ENCODE measurements at regions not wholly inside any gene's neighbourhood (a gene's known extent, or its start where the extent isn't known, plus 50 kb on each side); places are given as distances from the start of the nearest gene placed in this dataset.
A peak's percentile ranks its signal among the peaks of the same experiment; 100 is the strongest.
"Not testable (repeated sequence)": the region's sequence is repeated elsewhere in the genome, so short reads cannot be mapped to it uniquely, and the experiment has no call there.

- peak; percentile 89 for DNase-seq
These were observed 478.7 kb downstream of the MFSD1 start for GRCh38 chr3:159280386-159281191.

GRCh38 chr3:159293493-159293892 is 491.6 kb downstream of the MFSD1 start:
- DNase-seq: no peak

- DNase-seq: no peak
These were observed 500.1 kb downstream of the MFSD1 start for GRCh38 chr3:159301961-159302360.

- DNase-seq: no peak
These were observed 503.2 kb downstream of the MFSD1 start for GRCh38 chr3:159305017-159305416.

GRCh38 chr3:159316706-159317105 is 514.9 kb downstream of the MFSD1 start:
- not testable (repeated sequence) for DNase-seq

GRCh38 chr3:159319156-159319555 is 517.3 kb downstream of the MFSD1 start:
- DNase-seq: no peak

GRCh38 chr3:159322322-159322939 is 520.6 kb downstream of the MFSD1 start:
- no peak for DNase-seq

GRCh38 chr3:159323848-159324247 is 522.0 kb downstream of the MFSD1 start:
- DNase-seq: no peak

GRCh38 chr3:159326998-159327397 is 525.1 kb downstream of the MFSD1 start:
- no peak for DNase-seq

- no peak for DNase-seq
These were observed 530.8 kb downstream of the MFSD1 start for GRCh38 chr3:159332535-159333099.

- no peak for DNase-seq
These were observed 537.3 kb downstream of the MFSD1 start for GRCh38 chr3:159339131-159339530.

- DNase-seq: peak; percentile 8
These were observed 539.1 kb downstream of the MFSD1 start for GRCh38 chr3:159340877-159341500.

GRCh38 chr3:159346271-159346903 is 544.5 kb downstream of the MFSD1 start:
- no peak for DNase-seq

GRCh38 chr3:159348431-159348830 is 546.6 kb downstream of the MFSD1 start:
- DNase-seq: no peak

GRCh38 chr3:159356606-159357005 is 554.8 kb downstream of the MFSD1 start:
- DNase-seq: no peak

- no peak for DNase-seq
These were observed 562.7 kb downstream of the MFSD1 start for GRCh38 chr3:159364511-159364910.

GRCh38 chr3:159366476-159366875 is 564.6 kb downstream of the MFSD1 start:
- DNase-seq: no peak

GRCh38 chr3:159371961-159372360 is 570.1 kb downstream of the MFSD1 start:
- no peak for DNase-seq

- DNase-seq: no peak
These were observed 576.7 kb downstream of the MFSD1 start for GRCh38 chr3:159378396-159379194.

- DNase-seq: no peak
These were observed 579.0 kb downstream of the MFSD1 start for GRCh38 chr3:159380891-159381290.

- DNase-seq: no peak
These were observed 588.9 kb downstream of the MFSD1 start for GRCh38 chr3:159390656-159391212.

- DNase-seq: not testable (repeated sequence)
These were observed 591.0 kb upstream of the IL12A start for GRCh38 chr3:159397683-159398082.
